SK-N-SH treated with all-trans-retinoic acid at 6 μM for 48 hours (cell line): ENCODE measurements at regions not wholly inside any gene's neighbourhood (a gene's known extent, or its start where the extent isn't known, plus 50 kb on each side); places are given as distances from the start of the nearest gene placed in this dataset.

ENCODE experiments used
- PPARA ChIP-seq: fragments of 250-450 bp; sonication (Bioruptor Pico); IDR thresholded peaks from 2 replicates; pipeline ENCODE4 v1.5.0; 2020; ENCODE audit warnings: mild to moderate bottlenecking, borderline replicate concordance
- TCF4 ChIP-seq: fragments of 250-450 bp; sonication (Bioruptor Pico); IDR thresholded peaks from 2 replicates; pipeline ENCODE4 v1.8.0; 2021; ENCODE audit warnings: mild to moderate bottlenecking, moderate library complexity, borderline replicate concordance
- TF ChIP-seq, protein P1 (sequence below): fragments of 250-450 bp; sonication (Bioruptor Pico); IDR thresholded peaks from 2 replicates; pipeline ENCODE4 v1.5.1; 2020; ENCODE audit warnings: low read depth, mild to moderate bottlenecking, moderate library complexity

DNA sequence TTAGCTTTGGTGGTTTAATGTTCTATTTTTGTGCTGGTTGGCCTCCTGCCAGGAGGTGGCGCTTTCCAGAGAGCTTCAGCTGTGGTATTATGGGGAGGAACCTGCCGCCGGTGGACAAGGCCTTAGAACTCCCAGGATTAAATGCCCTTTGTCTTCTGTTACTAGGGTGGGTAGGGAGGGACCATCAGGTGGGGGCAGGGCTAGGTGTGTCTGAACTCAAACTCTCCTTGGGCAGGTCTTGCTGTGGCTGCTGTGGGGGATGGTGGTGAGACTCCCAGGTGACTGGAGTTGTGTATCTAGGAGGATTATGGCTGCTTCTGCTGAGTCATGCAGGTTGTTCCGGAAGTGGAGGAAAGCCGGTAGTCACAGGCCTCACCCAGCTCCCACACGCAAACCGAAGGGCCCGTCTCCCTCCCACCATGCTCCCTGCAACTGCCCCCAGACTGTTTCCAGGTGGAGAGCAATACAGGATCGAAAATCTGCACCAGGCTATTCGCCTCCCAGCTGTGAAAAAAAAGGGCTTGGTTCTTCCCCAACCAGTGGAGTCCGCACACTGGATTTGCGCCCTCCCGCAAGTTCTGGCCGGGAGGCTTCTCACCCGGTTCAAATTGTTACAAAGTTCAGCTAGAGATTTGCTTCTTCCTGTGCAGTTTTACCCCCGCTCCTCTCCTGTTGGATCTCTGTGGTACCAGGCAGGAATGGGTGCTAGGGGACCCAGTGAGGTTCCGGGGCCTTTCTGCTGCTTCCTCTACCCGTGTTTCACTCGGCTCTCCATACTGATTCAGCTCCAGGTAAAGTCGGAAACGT lies 220.5 kb downstream of the CENPF start:
- TF ChIP-seq PPARA (CRISPR knock-in tag) (no peak), TCF4 (CRISPR knock-in tag) (no peak)
- TF ChIP-seq, protein P1, sequence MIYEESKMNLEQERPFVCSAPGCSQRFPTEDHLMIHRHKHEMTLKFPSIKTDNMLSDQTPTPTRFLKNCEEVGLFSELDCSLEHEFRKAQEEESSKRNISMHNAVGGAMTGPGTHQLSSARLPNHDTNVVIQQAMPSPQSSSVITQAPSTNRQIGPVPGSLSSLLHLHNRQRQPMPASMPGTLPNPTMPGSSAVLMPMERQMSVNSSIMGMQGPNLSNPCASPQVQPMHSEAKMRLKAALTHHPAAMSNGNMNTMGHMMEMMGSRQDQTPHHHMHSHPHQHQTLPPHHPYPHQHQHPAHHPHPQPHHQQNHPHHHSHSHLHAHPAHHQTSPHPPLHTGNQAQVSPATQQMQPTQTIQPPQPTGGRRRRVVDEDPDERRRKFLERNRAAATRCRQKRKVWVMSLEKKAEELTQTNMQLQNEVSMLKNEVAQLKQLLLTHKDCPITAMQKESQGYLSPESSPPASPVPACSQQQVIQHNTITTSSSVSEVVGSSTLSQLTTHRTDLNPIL = no peak
